MM.1S (cell line): ENCODE measurements at regions not wholly inside any gene's neighbourhood (a gene's known extent, or its start where the extent isn't known, plus 50 kb on each side); places are given as distances from the start of the nearest gene placed in this dataset.

Experiments used
- DNase-seq: peaks from one replicate; pipeline ENCODE4 v3.0.0-alpha.2; 2015
- H2AFZ ChIP-seq: fragments of 300-600 bp; sonication (generic); 2 replicates; pipeline ENCODE4 v1.6.0; 2016; ENCODE audit warnings: antibody characterized with exemption, low read length
- H3F3A ChIP-seq: fragments of 300-600 bp; sonication (generic); 2 replicates; pipeline ENCODE4 v1.6.1; 2016; ENCODE audit warnings: mild to moderate bottlenecking, antibody characterized with exemption, low read length, moderate library complexity, mixed read lengths; ENCODE audit not compliant: insufficient read depth
- H3K27ac ChIP-seq: fragments of 300-600 bp; sonication (generic); 2 replicates; pipeline ENCODE4 v1.5.1; 2016; ENCODE audit warnings: mild to moderate bottlenecking, low read length
- H3K27me3 ChIP-seq: fragments of 300-600 bp; sonication (generic); replicated peaks from 2 replicates; pipeline ENCODE4 v1.6.0; 2016; ENCODE audit warnings: low read length; ENCODE audit not compliant: insufficient read depth
- H3K36me3 ChIP-seq: fragments of 300-600 bp; sonication (generic); replicated peaks from 2 replicates; pipeline ENCODE4 v1.6.1; 2016; ENCODE audit warnings: mild to moderate bottlenecking, low read length, mixed read lengths; ENCODE audit not compliant: insufficient read depth
- H3K4me1 ChIP-seq: fragments of 300-600 bp; sonication (generic); 2 replicates; pipeline ENCODE4 v1.6.1; 2016; ENCODE audit warnings: low read length, mixed read lengths
- H3K4me2 ChIP-seq: fragments of 300-600 bp; sonication (generic); 2 replicates; pipeline ENCODE4 v1.6.0; 2016; ENCODE audit warnings: low read depth, low read length
- H3K4me3 ChIP-seq: fragments of 300-600 bp; sonication (generic); 2 replicates; pipeline ENCODE4 v1.5.1; 2016; ENCODE audit warnings: low read length, mixed read lengths
- H3K79me2 ChIP-seq: fragments of 300-600 bp; sonication (generic); 2 replicates; pipeline ENCODE4 v1.6.1; 2016; ENCODE audit warnings: mixed run types, low read length, mixed read lengths
- H3K9ac ChIP-seq: fragments of 300-600 bp; sonication (generic); 2 replicates; pipeline ENCODE4 v1.6.1; 2016; ENCODE audit warnings: low read length, mixed read lengths
- H3K9me2 ChIP-seq: fragments of 300-600 bp; sonication (generic); replicated peaks from 2 replicates; pipeline ENCODE4 v1.6.1; 2016; ENCODE audit warnings: mild to moderate bottlenecking, low read length, mixed read lengths; ENCODE audit not compliant: insufficient read depth
- H3K9me3 ChIP-seq: fragments of 300-600 bp; sonication (generic); replicated peaks from 2 replicates; pipeline ENCODE4 v1.6.1; 2016; ENCODE audit warnings: mild to moderate bottlenecking, low read length, mixed read lengths; ENCODE audit not compliant: insufficient read depth
- H4K20me1 ChIP-seq: fragments of 300-600 bp; sonication (generic); 2 replicates; pipeline ENCODE4 v1.6.1; 2016; ENCODE audit warnings: mild to moderate bottlenecking, low read length, moderate library complexity, mixed read lengths; ENCODE audit not compliant: insufficient read depth
- EZH2 ChIP-seq: fragments of 300-600 bp; sonication (generic); optimal IDR thresholded peaks from 2 replicates; pipeline ENCODE3; 2017; ENCODE audit warnings: low read depth, mild to moderate bottlenecking, antibody characterized with exemption, low read length, mixed read lengths
- EZH2phosphoT487 ChIP-seq: fragments of 300-600 bp; sonication (generic); IDR thresholded peaks from 2 replicates; pipeline ENCODE4 v1.6.1; 2018; ENCODE audit warnings: antibody characterized with exemption, low read length
- TF ChIP-seq, protein P1 (sequence below): fragments of 300-600 bp; sonication (generic); IDR thresholded peaks from 2 replicates; pipeline ENCODE4 v1.5.1; 2016; ENCODE audit warnings: antibody characterized with exemption, low read length, mixed read lengths

DNA sequence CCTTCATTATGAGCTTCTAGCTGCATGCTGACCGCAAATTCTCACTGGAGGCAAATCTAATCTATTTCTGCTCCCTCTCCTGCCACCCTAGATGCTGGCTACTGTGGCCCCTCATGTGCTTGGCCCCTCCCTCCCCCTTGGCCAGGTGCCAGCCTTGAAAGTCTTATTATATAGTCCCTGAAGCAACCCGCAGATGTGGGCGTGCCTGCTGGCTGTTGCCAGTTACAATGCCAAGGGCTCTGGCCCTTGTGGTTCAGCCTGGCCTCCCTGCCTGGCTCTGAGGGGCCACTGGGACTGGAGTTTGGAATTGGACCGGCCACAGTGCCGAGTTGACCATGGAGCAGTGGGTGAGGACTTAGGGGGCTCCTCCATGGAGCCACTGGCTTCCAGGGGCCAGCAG, 78.9 kb upstream of the ACTRT2 start:
- Histone ChIP-seq H4K20me1 (no peaks in the 10 kb centered on the region), H3K4me3 (no peak overlapping the region), H3K9me3 (no peaks in the 10 kb centered on the region), H3K4me2 (no peak overlapping the region), H3K4me1 (no peaks in the 10 kb centered on the region), H3K36me3 (no peaks in the 10 kb centered on the region), H3K9me2 (no peaks in the 10 kb centered on the region), H3F3A (no peaks in the 10 kb centered on the region), H2AFZ (no peak overlapping the region), H3K27ac (no peak overlapping the region), H3K27me3 (peaks cover 58% of the 10 kb centered on the region), H3K79me2 (no peaks in the 10 kb centered on the region), H3K9ac (no peak overlapping the region)
- no peak for TF ChIP-seq EZH2
- TF ChIP-seq, protein P1, sequence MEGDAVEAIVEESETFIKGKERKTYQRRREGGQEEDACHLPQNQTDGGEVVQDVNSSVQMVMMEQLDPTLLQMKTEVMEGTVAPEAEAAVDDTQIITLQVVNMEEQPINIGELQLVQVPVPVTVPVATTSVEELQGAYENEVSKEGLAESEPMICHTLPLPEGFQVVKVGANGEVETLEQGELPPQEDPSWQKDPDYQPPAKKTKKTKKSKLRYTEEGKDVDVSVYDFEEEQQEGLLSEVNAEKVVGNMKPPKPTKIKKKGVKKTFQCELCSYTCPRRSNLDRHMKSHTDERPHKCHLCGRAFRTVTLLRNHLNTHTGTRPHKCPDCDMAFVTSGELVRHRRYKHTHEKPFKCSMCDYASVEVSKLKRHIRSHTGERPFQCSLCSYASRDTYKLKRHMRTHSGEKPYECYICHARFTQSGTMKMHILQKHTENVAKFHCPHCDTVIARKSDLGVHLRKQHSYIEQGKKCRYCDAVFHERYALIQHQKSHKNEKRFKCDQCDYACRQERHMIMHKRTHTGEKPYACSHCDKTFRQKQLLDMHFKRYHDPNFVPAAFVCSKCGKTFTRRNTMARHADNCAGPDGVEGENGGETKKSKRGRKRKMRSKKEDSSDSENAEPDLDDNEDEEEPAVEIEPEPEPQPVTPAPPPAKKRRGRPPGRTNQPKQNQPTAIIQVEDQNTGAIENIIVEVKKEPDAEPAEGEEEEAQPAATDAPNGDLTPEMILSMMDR: no peak
- TF ChIP-seq EZH2phosphoT487: no peak
- DNase-seq: no peak

DNA sequence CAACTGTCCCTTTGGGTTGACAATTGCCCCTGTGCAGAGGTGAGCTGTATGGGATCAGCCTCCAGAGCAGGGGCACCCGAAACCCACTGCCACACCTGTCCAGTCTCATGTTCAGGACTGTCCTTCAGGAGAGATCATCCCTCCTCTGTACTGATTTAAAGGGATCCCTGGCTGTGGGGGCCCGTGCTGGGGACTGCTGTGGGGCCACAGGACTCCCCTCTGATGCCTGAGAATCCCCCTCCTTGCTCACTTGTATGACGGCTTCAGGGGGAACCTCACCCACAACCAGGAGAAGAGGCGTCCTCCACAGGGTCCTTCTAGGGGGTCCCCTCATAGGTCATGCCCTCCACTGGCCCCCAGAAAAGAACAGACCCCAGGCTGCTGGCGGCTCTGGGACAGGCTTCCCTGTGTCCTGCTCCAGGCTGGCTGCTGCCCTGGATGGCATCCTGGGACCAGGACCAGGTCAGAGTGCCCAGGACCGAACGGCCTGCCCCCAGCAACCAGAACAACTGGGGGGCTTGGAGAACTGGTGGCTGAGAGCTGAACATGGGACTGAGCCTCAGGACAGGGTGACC, 77.5 kb upstream of the ACTRT2 start:
- Histone ChIP-seq H3K27ac (no peak overlapping the region), H3K9me3 (no peaks in the 10 kb centered on the region), H3K79me2 (no peaks in the 10 kb centered on the region), H3F3A (no peaks in the 10 kb centered on the region), H3K4me2 (no peak overlapping the region), H4K20me1 (no peaks in the 10 kb centered on the region), H2AFZ (no peak overlapping the region), H3K4me3 (no peak overlapping the region), H3K4me1 (no peaks in the 10 kb centered on the region), H3K9ac (no peak overlapping the region), H3K9me2 (no peaks in the 10 kb centered on the region), H3K27me3 (peaks cover 70% of the 10 kb centered on the region), H3K36me3 (no peaks in the 10 kb centered on the region)
- no peak for TF ChIP-seq EZH2phosphoT487
- TF ChIP-seq, protein P1: no peak
- TF ChIP-seq EZH2: no peak
- no peak for DNase-seq

DNA sequence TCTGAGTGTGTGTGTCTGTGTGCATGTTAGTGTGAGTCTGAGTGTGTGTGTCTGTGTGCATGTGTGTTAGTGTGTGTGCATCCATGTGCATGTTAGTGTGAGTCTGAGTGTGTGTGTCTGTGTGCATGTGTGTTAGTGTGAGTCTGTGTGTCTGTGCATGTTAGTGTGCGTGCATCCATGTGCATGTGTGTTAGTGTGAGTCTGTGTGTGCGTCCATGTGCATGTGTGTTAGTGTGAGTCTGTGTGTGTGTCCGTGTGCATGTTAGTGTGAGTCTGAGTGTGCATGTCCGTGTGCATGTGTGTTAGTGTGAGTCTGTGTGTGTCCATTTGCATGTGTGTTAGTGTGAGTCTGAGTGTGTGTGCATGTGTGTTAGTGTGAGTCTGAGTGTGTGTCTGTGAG, 76.6 kb upstream of the ACTRT2 start:
- no peak overlapping the region for H3K4me3 ChIP-seq
- H3K9ac ChIP-seq: no peak overlapping the region
- TF ChIP-seq EZH2 (no peak), EZH2phosphoT487 (no peak)
- TF ChIP-seq, protein P1: no peak
- H4K20me1 ChIP-seq: no peaks in the 10 kb centered on the region
- no peaks in the 10 kb centered on the region for H3K9me2 ChIP-seq
- H3K27me3 ChIP-seq: peaks cover 75% of the 10 kb centered on the region
- no peak overlapping the region for H2AFZ ChIP-seq
- no peaks in the 10 kb centered on the region for H3F3A ChIP-seq
- no peaks in the 10 kb centered on the region for H3K4me1 ChIP-seq
- H3K4me2 ChIP-seq: no peak overlapping the region
- no peaks in the 10 kb centered on the region for H3K9me3 ChIP-seq
- no peak for DNase-seq
- no peaks in the 10 kb centered on the region for H3K36me3 ChIP-seq
- no peak overlapping the region for H3K27ac ChIP-seq
- H3K79me2 ChIP-seq: no peaks in the 10 kb centered on the region
